HepG2 (cell line): ENCODE measurements at regions not wholly inside any gene's neighbourhood (a gene's known extent, or its start where the extent isn't known, plus 50 kb on each side); places are given as distances from the start of the nearest gene placed in this dataset.

Source experiments
- ATAC-seq: fragments of 200-7000 bp; cut with Tn5 transposase; 3 replicates; pipeline ENCODE4 v1.9.1; 2020; ENCODE audit warnings: mild to moderate bottlenecking, moderate library complexity
- BruUV-seq: library from RNA; stranded (reverse); fragments of 400-500 nt; replicated peaks from 2 replicates; lab custom pipeline; 2021; lab: Mats Ljungman, UMichigan
- CTCF ChIA-PET: fragments of 300-600 bp; formaldehyde crosslinking; extraction: SDS; loops from one replicate; lab custom pipeline; 2021; ENCODE audit warnings: low total read pairs, inconsistent platforms, low intra/inter-chr PET ratio; lab: Yijun Ruan, JAX
- POLR2A ChIA-PET: fragments of 350-600 bp; sonication (Branson Sonifier 250); formaldehyde crosslinking; loops from one replicate; lab custom pipeline; 2020; ENCODE audit warnings: antibody characterized with exemption, inconsistent platforms; lab: Yijun Ruan, JAX
- DNase-seq: peaks from one replicate; pipeline ENCODE4 v3.0.0-alpha.2; 2015; ENCODE audit warnings: low spot score
- FAIRE-seq: peaks from 3 replicates; lab custom pipeline; 2011; peaks lifted over from hg19 to GRCh38; lab: Jason Lieb, UNC
- H2AFZ ChIP-seq: one replicate; pipeline ENCODE4 v1.6.1; 2011; ENCODE audit warnings: low read length, inconsistent platforms
- H3K27ac ChIP-seq: fragments of 300-600 bp; 3 replicates; pipeline ENCODE4 v1.8.0; 2011; ENCODE audit warnings: mixed run types, mild to moderate bottlenecking, mixed read lengths, low read length, inconsistent platforms; ENCODE audit not compliant: insufficient read depth; ENCODE audit errors: extremely low read length
- H3K27me3 ChIP-seq, 2 experiments: fragments of 200-600 bp in 1 of 2; 2 replicates in 1 of 2; 3 replicates in 1 of 2; pipeline versions ENCODE4 v1.6.0 to v1.8.0; 2011; ENCODE audit warnings: low read length in 2 of 2, mild to moderate bottlenecking in 2 of 2, moderate library complexity in 2 of 2, inconsistent platforms in 1 of 2; ENCODE audit not compliant: insufficient read depth in 2 of 2, control insufficient read depth in 1 of 2
- H3K36me3 ChIP-seq, 2 experiments: fragments of 200-600 bp in 1 of 2; replicated peaks in 1 of 2; 2 replicates in 1 of 2; 3 replicates in 1 of 2; pipeline versions ENCODE4 v1.5.1 to v1.8.0; 2011; ENCODE audit warnings: low read length in 2 of 2, inconsistent platforms in 1 of 2; ENCODE audit not compliant: insufficient read depth in 2 of 2, control insufficient read depth in 1 of 2
- H3K4me1 ChIP-seq: 2 replicates; pipeline ENCODE4 v1.5.1; 2012; ENCODE audit warnings: low read length, inconsistent platforms; ENCODE audit not compliant: insufficient read depth
- H3K4me2 ChIP-seq: 2 replicates; pipeline ENCODE4 v1.6.0; 2011; ENCODE audit warnings: low read depth, low read length, inconsistent platforms
- H3K4me3 ChIP-seq, 3 experiments: fragments of 200-600 bp in 1 of 3; sonication (generic), shearing (Covaris generic) in 1 of 3; replicated peaks in 1 of 3; 2 replicates each; pipeline ENCODE4 v1.5.1; 2011 to 2016; ENCODE audit warnings: low read length in 3 of 3, inconsistent platforms in 2 of 3, low read depth in 2 of 3, mild to moderate bottlenecking in 2 of 3, control low read depth in 1 of 3, mixed read lengths in 1 of 3; ENCODE audit not compliant: insufficient read depth in 1 of 3
- H3K79me2 ChIP-seq: one replicate; pipeline ENCODE4 v1.6.1; 2011; ENCODE audit warnings: low read length, inconsistent platforms; ENCODE audit not compliant: insufficient read depth
- H3K9ac ChIP-seq: 2 replicates; pipeline ENCODE4 v1.6.0; 2011; ENCODE audit warnings: mild to moderate bottlenecking, low read depth, low read length, inconsistent platforms; ENCODE audit not compliant: insufficient read depth
- H3K9me3 ChIP-seq: 2 replicates; pipeline ENCODE4 v1.5.1; 2012; ENCODE audit warnings: mild to moderate bottlenecking, low read length
- H4K20me1 ChIP-seq: 2 replicates; pipeline ENCODE4 v1.6.0; 2011; ENCODE audit warnings: inconsistent platforms, mild to moderate bottlenecking, low read length, moderate library complexity; ENCODE audit not compliant: insufficient read depth
- DNMT1 ChIP-seq: sonication (generic); formaldehyde crosslinking; IDR thresholded peaks from 2 replicates; pipeline ENCODE4 v1.5.1; 2020; ENCODE audit warnings: mild to moderate bottlenecking, missing genetic modification reagents
- GABPA ChIP-seq, 2 experiments: IDR thresholded peaks; 2 replicates each; pipeline ENCODE4 v1.6.1; 2011 to 2016; ENCODE audit warnings: low read depth in 2 of 2, low read length in 1 of 2, missing biosample characterization in 1 of 2, missing genetic modification characterization in 1 of 2
- GATAD2A ChIP-seq: IDR thresholded peaks from 2 replicates; pipeline ENCODE4 v1.6.1; 2016
- GMEB1 ChIP-seq: sonication (generic); formaldehyde crosslinking; IDR thresholded peaks from 2 replicates; pipeline ENCODE4 v1.5.1; 2020; ENCODE audit warnings: missing genetic modification reagents, mild to moderate bottlenecking, borderline replicate concordance
- HNF4G ChIP-seq, 2 experiments: sonication (generic) in 1 of 2; formaldehyde crosslinking in 1 of 2; IDR thresholded peaks; 2 replicates each; pipeline versions ENCODE4 v1.4.0 to v1.6.1; 2011 to 2020; ENCODE audit warnings: borderline replicate concordance in 2 of 2, low read depth in 2 of 2, mild to moderate bottlenecking in 2 of 2, low read length in 1 of 2, missing genetic modification reagents in 1 of 2, moderate library complexity in 1 of 2
- NFE2L1 ChIP-seq: sonication (generic); formaldehyde crosslinking; IDR thresholded peaks from 2 replicates; pipeline ENCODE4 v1.4.0; 2020; ENCODE audit warnings: missing genetic modification reagents, mild to moderate bottlenecking, borderline replicate concordance
- PREB ChIP-seq: sonication (generic); formaldehyde crosslinking; IDR thresholded peaks from 2 replicates; pipeline ENCODE4 v1.4.0; 2020; ENCODE audit warnings: missing genetic modification reagents
- RFX1 ChIP-seq: fragments of 450-650 bp; IDR thresholded peaks from 2 replicates; pipeline ENCODE4 v1.6.1; 2017
- RFX5 ChIP-seq: IDR thresholded peaks from 2 replicates; pipeline ENCODE4 v1.6.1; 2011; ENCODE audit warnings: low read depth, low read length, improper control_type of control experiment
- RNF2 ChIP-seq: fragments of 450-650 bp; conservative IDR thresholded peaks from 2 replicates; pipeline ENCODE4 v1.6.1; 2016; ENCODE audit warnings: low read depth
- SOX13 ChIP-seq, 3 experiments: fragments of 450-650 bp in 1 of 3; sonication (generic) in 1 of 3; formaldehyde crosslinking in 1 of 3; IDR thresholded peaks in 2 of 3; conservative IDR thresholded peaks in 1 of 3; 2 replicates each; pipeline versions ENCODE4 v1.5.0 to v1.6.1; 2016 to 2020; ENCODE audit warnings: antibody characterized with exemption in 1 of 3, mild to moderate bottlenecking in 1 of 3, missing compliant biosample characterization in 1 of 3, missing genetic modification reagents in 1 of 3, moderate library complexity in 1 of 3
- TOPORS ChIP-seq: sonication (generic); formaldehyde crosslinking; IDR thresholded peaks from 2 replicates; pipeline ENCODE4 v1.8.0; 2023; ENCODE audit warnings: mild to moderate bottlenecking, missing genetic modification reagents
- TSC22D2 ChIP-seq: sonication (generic); formaldehyde crosslinking; IDR thresholded peaks from 2 replicates; pipeline ENCODE4 v1.5.1; 2020; ENCODE audit warnings: missing genetic modification reagents, mild to moderate bottlenecking, borderline replicate concordance
- ZNF225 ChIP-seq: sonication (generic); formaldehyde crosslinking; IDR thresholded peaks from 2 replicates; pipeline ENCODE4 v1.4.0; 2020; ENCODE audit warnings: mild to moderate bottlenecking, missing genetic modification reagents
- ZNF44 ChIP-seq: sonication (generic); formaldehyde crosslinking; IDR thresholded peaks from 2 replicates; pipeline ENCODE4 v1.5.1; 2020; ENCODE audit warnings: mild to moderate bottlenecking, missing genetic modification reagents
- ZNF441 ChIP-seq: sonication (generic); formaldehyde crosslinking; IDR thresholded peaks from 2 replicates; pipeline ENCODE4 v1.7.0; 2021; ENCODE audit warnings: missing genetic modification reagents, borderline replicate concordance
- WGBS: methylation state at CpG from one replicate; pipeline ENCODE4 v1.1.6; 2017; ENCODE audit warnings: low lambda C conversion rate; 5-methylcytosine and 5-hydroxymethylcytosine counted together
- in situ Hi-C: cut with HindIII; loops from 2 replicates; pipeline ENCODE4 v1.10.0; 2017; ENCODE audit warnings: low pct_unique_long_range_greater_than_20kb; ENCODE audit not compliant: extremely low pct_ligation_motif_present
- intact Hi-C: fragments of 100-400 bp; cut with micrococcal nuclease; formaldehyde crosslinking; loops from one replicate; pipeline ENCODE4 v1.10.0; 2022; ENCODE audit not compliant: unreplicated experiment

GRCh38 chr3:148269816-148270215 is 427.9 kb upstream of the AGTR1 start:
- in situ Hi-C loops = no loop called here
- Histone ChIP-seq H3K36me3 (no peaks in the 10 kb centered on the region), H3K4me1 (no peaks in the 10 kb centered on the region), H4K20me1 (no peaks in the 10 kb centered on the region), H3K27ac (no peak overlapping the region), H3K79me2 (no peaks in the 10 kb centered on the region), H2AFZ (no peak overlapping the region), H3K9ac (no peak overlapping the region)
- CTCF ChIA-PET = no interaction called here
- peak; percentile 5 for DNase-seq
- BruUV-seq = no TSS peak
- ATAC-seq = no peak
- no peak for TF ChIP-seq GABPA (IDR thresholded peaks at IDR 0.05; ENCODE audit: low read depth, low read length)
- no peak for TF ChIP-seq GABPA (CRISPR knock-in tag; IDR thresholded peaks at IDR 0.05; ENCODE audit: low read depth)
- TF ChIP-seq SOX13 (IDR thresholded peaks at IDR 0.05) = no peak
- 0 out of 4 replicates have a peak, but pooled peaks of 1 of the 2 experiments have one; percentile 32 for TF ChIP-seq SOX13 (CRISPR knock-in tag; conservative IDR thresholded peaks at IDR 0.05 in 1 of 2, IDR thresholded peaks at IDR 0.05 in 1 of 2)
- TF ChIP-seq, all 625 proteins: peak for 1
- Histone ChIP-seq H3K27me3 (no peaks in the 10 kb centered on the region), H3K4me3 (no peak overlapping the region), H3K9me3 (no peaks in the 10 kb centered on the region), H3K4me2 (no peak overlapping the region)
- intact Hi-C loops = no loop called here
- FAIRE-seq = no peak
- POLR2A ChIA-PET = no interaction called here

DNA sequence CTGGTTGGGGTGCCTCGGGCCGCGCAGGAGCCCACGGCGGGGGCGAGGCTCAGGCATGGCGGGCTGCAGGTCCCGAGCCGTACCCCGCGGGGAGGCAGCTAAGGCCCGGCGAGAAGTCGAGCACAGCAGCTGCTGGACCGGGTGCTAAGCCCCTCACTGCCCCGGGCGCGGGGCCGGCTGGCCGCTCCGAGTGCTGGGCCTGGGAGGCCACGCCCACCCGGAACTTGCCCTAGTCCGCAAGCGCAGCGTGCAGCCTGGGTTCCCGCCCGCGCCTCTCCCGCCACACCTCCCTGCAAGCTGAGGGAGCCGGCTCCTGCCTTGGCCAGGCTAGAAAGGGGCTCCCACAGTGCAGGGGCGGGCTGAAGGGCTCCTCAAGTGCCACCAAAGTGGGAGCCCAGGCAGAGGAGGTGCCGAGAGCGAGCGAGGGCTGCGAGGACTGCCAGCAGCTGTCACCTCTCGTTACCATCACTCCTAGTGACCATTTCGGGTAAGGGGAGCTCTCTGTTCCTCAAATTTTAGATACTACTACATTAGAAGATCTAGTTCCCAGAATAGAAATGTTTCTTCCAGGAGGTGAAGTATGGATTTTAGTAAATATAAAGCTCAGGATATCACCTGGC is 417.0 kb upstream of the AGTR1 start:
- DNase-seq (no peak), FAIRE-seq (no peak), ATAC-seq (no peak)
- Histone ChIP-seq H3K4me2 (no peak overlapping the region), H3K4me3 (no peak overlapping the region), H2AFZ (no peak overlapping the region), H3K27me3 (no peaks in the 10 kb centered on the region), H4K20me1 (no peaks in the 10 kb centered on the region), H3K4me1 (no peaks in the 10 kb centered on the region), H3K9me3 (no peaks in the 10 kb centered on the region), H3K79me2 (no peaks in the 10 kb centered on the region), H3K36me3 (no peaks in the 10 kb centered on the region), H3K27ac (no peak overlapping the region), H3K9ac (no peak overlapping the region)
- CTCF ChIA-PET = no interaction called here
- in situ Hi-C loops (no loop called here), intact Hi-C loops (no loop called here)
- POLR2A ChIA-PET = interaction anchor here (1.3 kb wide), 1 partner anchor 320 kb away, joined by 3 read pairs; no protein-coding TSS in a partner anchor
- BruUV-seq = no TSS peak
- 75% methylated on average over 8 of the region's 38 CpGs for WGBS
- TF ChIP-seq RFX1 (no peak), RNF2 (no peak), ZNF225 (CRISPR knock-in tag) (no peak), ZNF441 (CRISPR knock-in tag) (no peak), RFX5 (no peak), ZNF44 (no peak), TSC22D2 (no peak), DNMT1 (no peak), TOPORS (no peak), GMEB1 (CRISPR knock-in tag) (no peak), NFE2L1 (CRISPR knock-in tag) (no peak), GATAD2A (CRISPR knock-in tag) (no peak), HNF4G (IDR thresholded peaks at IDR 0.05; ENCODE audit: borderline replicate concordance, low read depth, low read length) (no peak), HNF4G (CRISPR knock-in tag; IDR thresholded peaks at IDR 0.05; ENCODE audit: borderline replicate concordance, low read depth) (no peak), PREB (no peak)
